ENCODE measurements at regions not wholly inside any gene's neighbourhood (a gene's known extent, or its start where the extent isn't known, plus 50 kb on each side); places are given as distances from the start of the nearest gene placed in this dataset.

DNA sequence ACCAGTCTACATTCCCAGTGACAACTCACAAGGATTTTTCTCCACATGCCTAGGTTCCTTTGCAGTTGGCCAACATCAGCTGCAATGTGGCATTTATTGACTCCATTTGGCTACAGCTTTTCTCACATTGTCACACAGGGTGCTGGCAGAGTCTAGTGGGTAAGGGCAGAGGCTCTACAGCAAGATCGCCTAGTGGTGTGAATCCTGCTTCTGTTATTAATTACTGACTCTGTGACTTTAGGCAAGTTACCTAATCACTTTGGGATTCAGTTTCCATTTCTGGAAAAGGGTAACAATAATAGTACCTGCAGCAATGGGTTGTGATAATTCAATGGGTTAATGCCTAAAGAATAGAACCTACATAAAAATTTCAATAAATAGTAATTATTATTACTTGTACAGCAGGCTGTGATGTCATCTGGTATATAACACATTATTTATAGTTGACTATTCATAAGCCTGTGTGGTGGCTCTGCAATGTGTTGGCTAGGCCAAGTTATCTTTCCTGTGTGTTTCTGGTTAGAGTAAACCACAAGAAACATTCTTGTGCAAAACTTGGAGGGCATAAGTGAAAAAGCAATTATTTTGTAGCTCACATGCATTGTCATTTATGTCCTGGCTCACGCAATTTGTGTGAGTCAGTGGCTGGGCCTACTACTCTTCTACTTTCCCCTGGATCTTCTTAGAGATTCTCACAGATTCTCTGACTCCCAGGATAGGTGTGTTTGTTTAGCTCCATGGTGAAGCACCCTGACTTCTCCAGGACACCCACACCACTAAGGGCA lies 59.5 kb downstream of the PTGS2 start:
- no peak for DNase-seq (ENCODE audit: low read depth in 1 of 2, low spot score in 1 of 2)

DNA sequence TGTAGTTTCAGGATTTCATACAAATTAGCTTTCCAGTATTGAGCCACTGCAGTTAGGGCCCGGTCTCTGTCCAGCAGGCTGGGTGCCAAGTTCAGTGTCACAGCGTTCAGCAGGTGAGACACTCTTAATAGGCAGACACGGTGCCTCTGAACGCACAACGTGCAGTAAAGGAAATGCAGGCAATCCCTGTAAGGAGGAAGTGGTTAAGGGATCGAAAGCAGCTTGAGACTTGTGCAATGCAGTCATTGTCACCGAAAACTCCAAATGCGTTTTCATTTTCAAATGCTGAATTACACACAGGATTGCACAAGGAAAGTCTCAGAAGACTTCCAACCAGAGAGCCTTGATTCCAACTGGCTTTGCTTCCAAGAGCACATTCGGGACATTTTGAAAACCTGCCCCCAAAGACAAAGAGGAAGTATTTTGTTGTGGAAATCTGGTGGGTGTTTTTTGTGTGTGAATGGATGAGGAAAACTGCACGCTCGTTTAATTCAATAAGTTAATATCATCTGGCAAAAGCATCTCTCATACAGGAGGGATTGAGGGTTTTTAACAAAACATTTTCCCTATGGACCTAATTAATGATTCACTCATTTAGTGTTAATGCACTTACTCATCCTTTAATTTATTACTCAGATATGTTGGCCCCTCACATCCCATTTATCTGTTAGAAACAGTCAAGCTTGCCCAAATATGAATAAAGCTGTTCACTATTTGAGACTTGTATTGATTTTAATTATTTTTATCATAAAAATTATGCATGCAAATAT lies 61.6 kb downstream of the PTGS2 start:
- peak in 1 of 2 donors; percentile 0 for DNase-seq (ENCODE audit: low read depth in 1 of 2, low spot score in 1 of 2)

DNA sequence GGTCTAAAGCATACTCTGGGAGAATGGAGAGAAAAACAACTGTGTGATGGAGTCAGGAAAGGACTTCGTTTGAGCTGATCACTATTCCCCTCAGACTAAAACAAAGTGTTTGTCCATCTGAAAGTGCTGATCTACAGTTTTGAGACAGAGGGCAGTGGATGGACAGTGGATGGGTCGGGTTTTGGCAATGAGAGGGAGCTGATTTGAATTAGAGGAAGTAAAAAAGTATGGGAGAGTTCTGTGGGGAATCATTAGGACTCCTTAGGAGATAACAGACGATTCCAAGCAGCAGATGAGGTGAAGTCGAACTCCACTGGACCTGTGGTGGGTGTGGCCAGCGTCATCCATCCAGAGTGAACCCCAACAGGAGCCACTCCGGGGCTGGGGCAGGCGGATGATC lies 62.3 kb downstream of the PTGS2 start:
- DNase-seq (ENCODE audit: low read depth in 1 of 2, low spot score in 1 of 2), result no peak

DNA sequence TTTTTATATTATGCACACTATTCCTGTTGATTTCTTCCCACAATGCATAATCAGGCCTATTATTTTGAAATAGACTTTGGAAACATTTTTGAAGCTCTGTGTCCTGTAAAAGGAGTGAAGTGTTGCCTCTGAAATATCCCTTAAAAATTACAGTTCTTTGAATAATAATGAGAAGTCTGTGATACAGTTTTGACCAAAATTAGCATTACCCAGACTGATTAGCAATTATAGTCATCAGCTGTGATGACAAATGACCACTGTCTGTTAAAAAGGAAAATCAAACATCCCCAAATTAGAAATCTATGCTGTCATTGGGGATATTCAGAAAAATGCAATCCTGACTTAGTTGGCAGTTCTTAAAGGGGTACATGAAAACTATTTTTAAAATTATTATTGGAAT lies 63.7 kb downstream of the PTGS2 start:
- no peak for DNase-seq (ENCODE audit: low read depth in 1 of 2, low spot score in 1 of 2)

DNA sequence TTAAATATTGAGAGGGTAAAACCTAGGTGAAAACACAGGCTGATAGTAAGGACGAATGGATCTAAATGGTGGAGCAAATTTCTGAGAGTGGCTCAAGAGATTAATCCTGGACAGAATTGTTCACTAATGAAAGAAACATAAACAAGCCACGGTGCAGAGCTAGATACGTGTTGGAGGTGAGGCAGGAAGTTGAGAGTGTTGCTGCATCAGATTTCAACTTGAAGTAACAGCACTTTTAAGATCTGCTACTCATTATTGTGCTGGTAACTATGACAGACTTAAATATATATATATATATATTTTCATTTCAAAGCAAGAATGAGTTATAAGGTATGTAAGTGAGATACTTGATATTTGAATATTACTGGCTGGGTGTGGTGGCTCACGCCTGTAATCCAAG lies 64.9 kb downstream of the PTGS2 start:
- no peak for DNase-seq (ENCODE audit: low read depth in 1 of 2, low spot score in 1 of 2)

DNA sequence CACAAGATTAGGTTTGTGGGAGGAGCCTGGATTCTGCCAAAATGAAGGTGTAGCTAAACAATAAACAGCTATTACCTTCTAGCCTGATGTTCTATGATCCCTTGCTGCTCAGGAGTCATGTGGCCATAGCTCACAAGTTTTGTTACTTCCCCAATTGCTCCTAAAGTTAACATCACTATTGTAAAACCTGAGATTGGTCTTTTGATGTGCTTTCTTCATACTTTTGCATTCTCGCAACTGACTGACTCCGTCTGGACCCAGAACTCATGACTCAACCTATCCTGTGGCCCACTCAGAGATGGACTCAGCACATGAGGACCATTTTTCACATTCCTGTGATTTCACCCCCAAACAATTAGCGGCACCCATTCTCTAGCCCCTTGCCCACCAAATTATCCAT lies 69.1 kb downstream of the PTGS2 start:
- DNase-seq (ENCODE audit: low read depth in 1 of 2, low spot score in 1 of 2), result no peak

DNA sequence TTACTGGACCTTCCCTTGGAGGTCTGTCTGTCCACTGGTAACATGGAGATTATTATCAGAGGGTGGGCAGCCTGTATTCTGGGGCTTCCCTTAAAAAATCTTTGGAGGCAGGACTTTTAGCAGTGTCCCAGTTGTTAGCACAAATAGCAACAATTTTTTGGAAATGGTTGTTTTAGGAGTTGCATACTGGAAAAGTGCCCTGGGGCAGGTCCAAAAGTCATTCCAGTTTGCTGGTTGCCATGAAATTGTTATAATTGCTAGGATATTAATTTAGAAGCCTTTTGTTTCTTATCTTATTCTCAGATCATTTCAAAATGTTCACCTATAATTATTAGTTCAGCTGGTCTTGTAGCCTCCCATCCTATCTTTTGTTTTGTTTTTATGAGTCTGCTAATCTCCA lies 71.0 kb downstream of the PTGS2 start:
- DNase-seq (ENCODE audit: low read depth in 1 of 2, low spot score in 1 of 2), result no peak

DNA sequence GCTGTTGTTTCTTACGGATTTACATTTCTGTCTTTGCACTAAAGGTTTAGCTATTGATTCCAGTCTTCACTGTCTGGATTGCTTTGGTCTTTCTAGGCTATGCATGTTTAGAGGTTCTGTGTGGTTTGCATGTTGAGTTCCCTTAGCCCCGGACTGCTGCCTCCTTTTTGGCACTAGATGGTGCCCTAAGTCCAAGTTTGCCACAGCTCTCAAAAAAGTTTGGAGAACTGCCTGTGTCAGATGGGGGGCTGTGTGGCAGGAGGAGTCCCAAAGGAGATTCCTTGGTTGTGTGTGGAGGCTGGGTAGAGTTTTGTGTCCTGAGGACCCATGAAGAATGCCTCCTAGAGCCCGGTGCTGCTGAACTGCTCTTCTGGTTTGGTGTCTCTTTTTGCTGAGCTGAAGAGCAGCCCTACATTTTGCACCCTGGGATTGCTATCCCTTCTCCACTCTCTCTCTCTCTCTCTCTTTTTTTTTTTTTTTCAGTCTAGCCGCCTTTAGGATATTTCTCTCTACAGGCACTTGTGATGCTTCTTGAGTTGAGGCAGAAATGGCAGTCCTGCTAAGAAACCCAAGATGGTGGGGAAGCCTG lies 74.4 kb downstream of the PTGS2 start:
- no peak for DNase-seq (ENCODE audit: low read depth in 1 of 2, low spot score in 1 of 2)

DNA sequence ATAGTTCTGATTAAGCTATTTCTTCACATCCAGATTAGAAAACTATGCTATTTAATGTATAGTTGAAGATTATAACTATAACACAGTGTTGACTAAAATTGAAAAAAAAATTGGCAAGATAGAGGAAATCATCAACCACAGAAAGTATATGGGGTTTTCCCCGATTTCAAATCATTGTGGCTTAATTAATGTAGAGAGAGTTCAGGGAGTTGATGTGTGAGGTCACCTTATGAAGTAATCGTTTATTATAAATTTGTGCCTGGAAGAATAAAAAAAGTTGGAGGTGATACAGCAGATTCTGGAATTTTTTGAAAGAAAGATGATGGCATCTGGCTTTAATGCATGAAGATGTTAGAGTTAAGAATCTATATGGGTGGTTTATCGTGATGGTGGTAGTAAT lies 84.3 kb downstream of the PTGS2 start:
- no peak for DNase-seq (ENCODE audit: low read depth in 1 of 2, low spot score in 1 of 2)

DNA sequence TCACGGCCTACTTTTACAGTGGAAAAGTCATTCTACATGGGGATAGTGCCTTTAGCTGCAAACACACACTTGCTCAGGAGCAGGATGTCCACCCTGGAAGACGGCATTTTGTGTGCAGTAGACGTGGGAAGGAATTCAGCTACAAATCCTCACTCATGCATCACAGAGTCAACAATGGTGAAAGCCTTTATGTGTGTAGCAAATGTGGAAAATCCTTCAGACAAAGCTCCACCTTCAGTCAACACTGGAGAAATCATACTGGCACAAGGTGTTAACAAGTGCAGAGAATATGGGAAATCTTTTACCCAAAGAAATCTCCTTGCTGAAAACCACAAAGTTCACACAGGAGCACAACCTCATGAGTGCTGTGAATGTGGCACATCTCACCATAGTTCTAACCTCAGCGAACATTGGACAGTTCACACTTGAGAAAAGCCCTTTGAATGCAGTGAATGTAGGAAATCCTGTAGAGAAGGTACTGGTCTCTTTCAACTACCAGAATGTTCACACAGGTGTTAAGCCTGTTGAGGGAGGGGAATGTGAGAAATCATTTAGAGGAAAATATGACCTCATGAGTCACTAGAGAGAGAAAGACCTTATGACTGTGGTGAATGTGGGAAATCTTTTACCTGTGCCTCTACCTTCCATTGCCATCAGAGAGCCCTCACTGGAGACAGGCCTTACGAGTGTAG lies 101.8 kb downstream of the PTGS2 start:
- DNase-seq (ENCODE audit: low read depth in 1 of 2, low spot score in 1 of 2), result no peak

DNA sequence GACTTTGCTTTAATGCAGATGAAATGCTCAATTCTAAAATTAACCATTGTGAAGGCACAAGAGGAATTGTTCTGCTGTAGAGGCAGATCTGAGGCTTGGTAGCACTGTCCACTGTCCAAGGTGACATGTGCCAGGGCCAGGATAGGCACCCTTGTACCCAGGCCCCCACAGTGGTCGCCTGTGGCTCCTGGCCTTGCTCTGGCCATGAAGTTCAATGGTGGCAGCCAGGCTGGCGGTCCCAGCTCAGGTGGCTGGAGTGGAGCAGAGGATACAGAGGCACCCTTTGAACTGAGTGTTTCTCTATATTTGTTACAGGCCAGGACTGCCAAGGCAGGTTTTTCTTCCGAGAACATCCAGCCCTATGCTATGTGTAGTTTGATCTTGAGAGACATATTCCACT lies 102.6 kb downstream of the PTGS2 start:
- DNase-seq (ENCODE audit: low read depth in 1 of 2, low spot score in 1 of 2), result no peak

DNA sequence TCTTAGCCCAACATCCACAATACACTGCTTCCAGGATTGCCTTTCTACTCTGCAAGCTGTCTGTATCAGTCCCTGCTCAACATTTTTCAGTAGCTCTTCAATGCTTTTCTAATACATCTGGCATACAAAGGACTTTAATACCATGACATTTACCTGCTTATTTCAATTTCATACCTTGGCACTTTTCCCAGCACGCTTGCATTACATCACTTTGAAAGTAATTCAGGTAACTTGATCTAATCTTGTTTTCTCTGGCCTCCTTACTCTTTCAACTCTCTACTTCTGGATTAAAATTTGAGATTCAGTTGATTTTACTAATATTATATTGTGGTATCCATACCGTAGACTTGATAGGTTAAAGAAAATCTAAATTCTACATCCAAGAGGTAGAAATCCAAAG lies 103.0 kb downstream of the PTGS2 start:
- no peak for DNase-seq (ENCODE audit: low read depth in 1 of 2, low spot score in 1 of 2)

DNA sequence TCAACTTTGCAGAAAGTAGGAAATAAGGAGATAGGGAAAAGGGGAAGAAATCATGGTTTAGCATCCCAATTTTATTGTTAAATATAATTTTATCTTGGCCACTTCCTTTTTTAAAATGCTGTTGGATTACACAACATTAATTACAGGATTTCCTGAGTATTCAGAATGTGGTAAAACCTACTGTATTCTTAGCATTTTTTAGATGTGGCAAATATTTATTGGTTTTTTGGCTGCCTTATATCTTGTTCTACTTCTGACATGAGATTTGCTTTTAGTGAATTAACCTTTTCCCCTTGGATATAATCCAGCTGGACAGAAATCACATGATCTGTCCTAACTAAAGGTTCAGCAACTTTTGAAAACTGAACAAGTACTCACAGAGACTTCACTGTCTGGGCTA lies 104.9 kb downstream of the PTGS2 start:
- DNase-seq (ENCODE audit: low read depth in 1 of 2, low spot score in 1 of 2), result no peak

DNA sequence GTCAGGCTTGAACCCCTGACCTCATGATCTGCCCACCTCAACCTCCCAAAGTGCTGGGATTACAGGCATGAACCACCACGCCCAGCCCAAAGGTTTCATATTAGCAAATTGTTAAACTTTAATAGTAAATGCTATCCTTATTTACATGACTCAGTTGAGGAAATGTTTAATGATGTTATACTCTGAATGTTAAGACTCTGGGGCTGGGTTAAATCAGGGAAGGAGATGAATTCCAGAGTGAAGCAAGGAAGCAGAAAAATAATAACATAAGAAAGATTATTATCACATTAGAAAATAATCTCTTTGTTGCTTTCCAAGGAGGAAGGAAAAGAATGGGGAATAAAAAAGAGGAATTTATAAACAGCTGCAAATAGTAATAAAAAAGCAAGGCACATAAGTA lies 105.3 kb downstream of the PTGS2 start:
- no peak for DNase-seq (ENCODE audit: low read depth in 1 of 2, low spot score in 1 of 2)

DNA sequence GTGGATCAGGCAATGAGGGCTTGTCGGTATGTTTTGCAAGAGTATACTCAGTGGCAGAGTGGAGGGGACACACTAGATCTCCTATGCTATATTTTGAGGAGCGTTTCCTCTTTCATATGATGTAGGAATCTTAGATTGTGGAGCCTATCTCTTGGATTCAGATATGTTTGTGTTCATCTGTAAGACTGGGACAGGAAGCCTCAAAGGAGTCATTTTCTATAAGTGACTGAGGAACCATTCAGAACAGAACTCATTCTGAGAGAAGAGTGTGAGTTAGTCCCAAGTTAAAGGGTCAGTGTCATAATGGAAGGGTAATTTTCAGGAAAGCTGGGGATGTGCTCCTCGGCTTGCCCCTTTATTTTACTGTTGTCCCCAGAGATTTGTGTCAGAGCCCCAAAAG lies 107.7 kb downstream of the PTGS2 start:
- DNase-seq (ENCODE audit: low read depth in 1 of 2, low spot score in 1 of 2), result no peak

DNA sequence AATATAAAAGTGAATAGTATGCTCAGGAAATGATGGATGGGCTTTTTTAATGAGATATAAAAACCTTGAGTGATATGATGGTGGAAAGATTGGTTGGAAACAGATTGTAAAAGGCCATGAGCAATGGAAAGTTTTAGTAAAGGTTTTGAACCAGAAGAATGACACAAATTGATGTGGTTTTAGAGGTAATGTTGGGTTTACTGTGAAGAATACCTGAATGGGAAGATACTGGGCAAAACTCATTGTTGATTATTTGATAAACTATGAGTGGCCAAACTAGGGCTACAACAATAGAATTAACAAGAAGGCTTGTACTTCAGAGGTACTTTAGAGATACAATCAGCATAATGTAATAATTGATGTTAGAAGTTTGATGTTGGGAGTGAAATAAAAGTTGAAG lies 108.5 kb downstream of the PTGS2 start:
- no peak for DNase-seq (ENCODE audit: low read depth in 1 of 2, low spot score in 1 of 2)

DNA sequence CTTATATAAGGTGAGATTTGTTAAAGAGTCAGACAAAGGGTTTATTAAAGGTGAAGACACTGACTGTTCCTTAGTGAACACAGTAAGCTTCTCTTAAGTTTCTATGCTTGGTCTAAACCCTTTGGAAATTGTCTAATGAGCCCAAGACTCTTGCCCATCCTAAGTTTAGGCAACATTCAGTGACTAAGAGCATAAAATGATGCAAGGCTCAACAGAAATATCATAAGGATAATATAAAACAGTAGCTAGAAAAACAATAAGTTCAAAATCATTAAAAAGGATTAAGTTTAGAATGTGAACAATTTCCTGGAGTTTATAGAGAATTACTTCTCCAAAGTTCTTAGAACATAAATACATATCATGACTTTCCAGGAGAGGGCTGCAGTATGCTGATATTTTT lies 108.9 kb upstream of the PDC start:
- DNase-seq (ENCODE audit: low read depth in 1 of 2, low spot score in 1 of 2), result no peak

DNA sequence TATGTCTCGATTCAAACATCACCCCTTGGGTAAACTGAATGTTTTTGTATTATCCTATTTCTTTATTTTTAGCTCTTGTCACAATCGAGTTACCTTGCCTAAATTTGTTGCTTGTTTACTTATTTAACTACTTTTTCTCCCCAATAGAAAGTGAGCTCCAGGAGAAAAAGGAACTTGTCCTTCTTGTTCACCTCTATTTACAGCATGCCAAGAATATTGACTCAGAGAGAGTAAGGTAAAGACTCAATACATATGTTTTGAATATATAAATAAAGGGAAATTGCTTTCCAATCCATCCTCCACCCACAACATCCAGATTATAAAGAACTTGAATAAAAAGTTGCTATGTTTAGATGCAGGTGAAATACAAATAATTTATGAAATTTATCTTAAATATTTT lies 107.3 kb upstream of the PDC start:
- no peak for DNase-seq (ENCODE audit: low read depth in 1 of 2, low spot score in 1 of 2)

DNA sequence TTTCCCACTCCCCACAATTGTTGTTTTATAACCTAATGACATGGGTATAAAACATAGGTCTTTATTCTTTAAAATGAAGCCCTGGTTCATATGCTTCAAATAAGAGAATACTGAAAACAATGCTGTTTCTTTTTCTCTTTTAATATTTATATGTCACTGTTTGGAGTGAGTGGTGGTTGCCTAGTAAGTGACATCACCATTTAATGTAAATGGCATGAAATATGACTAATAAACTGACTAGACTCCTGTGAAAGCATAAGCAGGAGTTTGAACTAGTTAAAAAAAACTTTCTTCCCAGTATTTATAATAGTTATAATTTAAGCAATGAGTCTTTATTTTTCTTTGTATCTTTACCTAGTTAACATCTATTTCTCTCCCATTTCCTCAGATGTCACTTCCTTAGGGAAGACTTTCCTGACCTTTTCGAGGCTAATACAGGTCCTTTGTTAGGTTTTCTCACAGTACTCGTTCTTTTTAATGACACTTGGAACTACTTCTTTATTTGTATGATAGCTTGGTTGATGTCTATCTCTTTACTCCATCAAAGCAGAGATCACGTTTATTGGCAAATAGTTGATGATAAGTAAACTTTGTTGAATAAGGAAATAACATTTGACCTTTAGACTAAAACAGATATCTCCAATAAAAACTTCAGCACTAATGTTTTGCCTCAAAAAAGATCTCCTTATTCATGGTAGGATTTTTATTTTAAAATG lies 105.4 kb upstream of the PDC start:
- no peak for DNase-seq (ENCODE audit: low read depth in 1 of 2, low spot score in 1 of 2)

DNA sequence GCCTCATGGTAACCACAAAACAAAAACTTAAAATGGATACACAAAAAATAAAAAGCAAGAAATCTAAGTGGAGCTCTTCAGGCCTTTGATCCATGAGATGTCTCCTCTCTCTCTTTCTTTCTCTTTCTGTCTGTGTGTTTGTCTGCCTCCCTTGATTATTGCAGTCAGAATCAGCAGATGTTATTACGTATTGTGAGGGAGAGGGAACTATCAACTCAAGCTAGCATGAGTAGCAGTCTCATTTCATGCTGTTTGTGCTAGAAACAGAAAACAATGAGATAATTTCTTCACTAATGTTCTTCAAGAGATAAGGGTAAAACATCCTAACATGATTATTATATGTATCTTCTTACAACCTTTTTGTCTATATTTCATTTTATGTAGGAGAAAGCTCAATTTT lies 103.7 kb upstream of the PDC start:
- DNase-seq (ENCODE audit: low read depth in 1 of 2, low spot score in 1 of 2), result no peak

DNA sequence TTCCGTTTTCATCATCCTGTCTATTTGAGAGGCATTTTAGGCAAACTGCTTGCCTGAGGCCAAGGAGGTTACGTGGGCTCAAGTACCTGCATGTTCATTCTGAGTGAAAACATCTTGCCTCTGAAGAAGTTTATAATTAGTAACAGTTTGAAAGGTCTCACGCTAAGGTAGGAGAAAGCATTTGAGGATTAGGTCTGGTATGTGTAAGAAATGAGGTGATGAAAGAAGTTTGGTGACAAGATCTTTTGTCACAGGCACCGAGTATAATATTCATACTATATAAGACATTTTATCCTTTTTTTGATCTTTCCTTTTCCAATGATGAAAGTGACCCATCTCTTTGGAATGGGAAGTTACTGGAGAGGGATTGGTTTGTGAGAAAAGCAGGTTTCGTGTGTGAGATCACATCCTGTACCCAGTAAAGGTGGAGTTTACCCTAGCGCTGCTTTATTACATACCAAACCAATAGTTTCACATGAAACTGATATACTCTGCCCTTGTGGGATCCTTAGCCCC lies 98.7 kb upstream of the PDC start:
- DNase-seq (ENCODE audit: low read depth in 1 of 2, low spot score in 1 of 2), result no peak
